Stimulated activated CD4-positive, alpha-beta T cell treated with anti-CD3 and anti-CD28 coated beads, Interleukin-12 subunit alpha, Interleukin-12 subunit beta, amount 100 ng/mL, for 24 hours (primary cell): ENCODE measurements at regions not wholly inside any gene's neighbourhood (a gene's known extent, or its start where the extent isn't known, plus 50 kb on each side); places are given as distances from the start of the nearest gene placed in this dataset.

Experiments used
- DNase-seq, 2 experiments: peaks; one replicate each; pipeline ENCODE4 v3.0.0-alpha.2; 2020; ENCODE audit warnings: low read depth in 2 of 2

- no peak for DNase-seq
Measured at GRCh38 chr14:54090274-54090673, 133.6 kb upstream of the BMP4 start.

GRCh38 chr14:54094765-54095164 lies 138.1 kb upstream of the BMP4 start:
- no peak for DNase-seq

- DNase-seq, result no peak
Measured at GRCh38 chr14:54098536-54098935, 141.9 kb upstream of the BMP4 start.

GRCh38 chr14:54102051-54102456 lies 145.4 kb upstream of the BMP4 start:
- no peak for DNase-seq

GRCh38 chr14:54102530-54102929 lies 145.9 kb upstream of the BMP4 start:
- DNase-seq, result no peak

DNA sequence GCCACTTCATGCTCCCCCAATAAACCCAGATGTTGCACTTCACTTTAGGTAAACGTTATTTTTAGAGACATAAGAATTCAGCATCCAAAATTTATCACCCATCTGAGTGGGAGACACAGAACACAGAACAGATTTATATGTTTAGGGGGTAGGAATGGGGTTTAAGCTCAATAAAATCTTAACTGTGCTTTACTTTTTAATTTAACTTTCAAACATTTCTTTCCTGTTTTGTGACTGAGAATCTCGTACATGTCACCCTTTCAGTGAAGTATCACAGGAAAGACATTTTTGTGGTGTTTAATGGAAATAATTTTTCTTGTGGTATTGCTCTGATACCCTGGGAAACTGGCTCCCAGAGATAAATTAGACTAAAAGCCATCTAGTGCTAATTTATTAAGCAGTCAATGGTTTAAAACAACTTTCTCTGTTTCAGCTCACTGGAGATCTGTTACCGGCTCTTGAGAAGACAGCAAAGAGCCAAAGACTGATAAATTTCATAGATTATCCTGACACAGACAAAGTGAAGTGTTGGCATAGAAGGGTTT lies 148.0 kb upstream of the BMP4 start:
- no peak for DNase-seq

DNA sequence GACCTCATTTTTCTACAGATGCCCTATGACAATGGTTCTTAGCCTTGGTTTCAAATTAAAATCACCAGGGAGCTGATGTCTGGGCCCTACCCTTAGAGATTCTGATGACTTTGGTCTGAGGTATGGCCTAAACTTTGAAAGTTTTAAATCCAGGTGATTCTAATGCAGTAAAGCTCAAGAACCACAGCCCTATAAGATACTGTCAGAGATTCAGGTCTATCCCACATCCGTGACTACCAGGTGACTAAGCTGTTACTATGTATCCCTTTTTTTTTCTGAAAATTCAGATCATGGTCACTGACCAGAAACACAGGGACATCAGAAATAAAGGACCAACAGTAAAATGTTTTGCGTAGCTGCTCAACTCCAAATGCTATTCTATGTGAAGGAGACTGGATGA lies 148.8 kb upstream of the BMP4 start:
- DNase-seq, result no peak

GRCh38 chr14:54105898-54106297 lies 149.3 kb upstream of the BMP4 start:
- no peak for DNase-seq

DNA sequence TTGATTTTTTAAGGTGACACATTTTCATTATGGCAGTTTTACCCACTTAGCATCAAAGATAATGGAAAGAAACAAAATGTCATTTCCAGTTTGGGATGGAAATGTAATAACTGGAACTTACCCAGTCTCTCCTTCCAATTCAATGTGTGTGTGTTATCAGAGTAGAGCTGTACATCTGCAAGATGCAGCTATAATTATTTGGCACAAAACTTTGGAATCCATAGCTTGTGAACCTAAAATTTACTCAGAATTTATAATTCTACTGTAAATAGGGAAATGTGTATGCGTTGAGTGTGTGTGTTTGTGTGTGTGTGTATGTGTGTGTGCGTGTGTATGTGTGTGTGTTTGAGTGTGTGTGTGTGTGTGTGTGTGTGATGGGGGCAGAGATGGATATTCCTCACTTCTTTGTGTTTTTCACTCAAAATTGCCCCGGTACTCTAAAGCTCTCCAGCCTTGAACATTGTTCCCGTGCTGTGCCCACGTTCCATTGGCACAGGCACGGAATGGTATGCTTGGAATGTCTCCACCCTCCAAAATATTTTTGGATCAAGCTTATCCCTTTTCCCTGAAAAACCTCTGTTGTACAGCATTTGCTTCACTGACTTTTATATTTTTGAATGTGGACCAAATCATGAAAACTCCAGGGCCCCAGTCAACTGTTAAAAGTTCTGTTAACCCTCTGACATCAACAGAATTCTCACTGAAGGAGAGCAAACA lies 150.2 kb upstream of the BMP4 start:
- DNase-seq, result no peak

GRCh38 chr14:54108481-54109471 lies 152.2 kb upstream of the BMP4 start:
- DNase-seq, result no peak

DNA sequence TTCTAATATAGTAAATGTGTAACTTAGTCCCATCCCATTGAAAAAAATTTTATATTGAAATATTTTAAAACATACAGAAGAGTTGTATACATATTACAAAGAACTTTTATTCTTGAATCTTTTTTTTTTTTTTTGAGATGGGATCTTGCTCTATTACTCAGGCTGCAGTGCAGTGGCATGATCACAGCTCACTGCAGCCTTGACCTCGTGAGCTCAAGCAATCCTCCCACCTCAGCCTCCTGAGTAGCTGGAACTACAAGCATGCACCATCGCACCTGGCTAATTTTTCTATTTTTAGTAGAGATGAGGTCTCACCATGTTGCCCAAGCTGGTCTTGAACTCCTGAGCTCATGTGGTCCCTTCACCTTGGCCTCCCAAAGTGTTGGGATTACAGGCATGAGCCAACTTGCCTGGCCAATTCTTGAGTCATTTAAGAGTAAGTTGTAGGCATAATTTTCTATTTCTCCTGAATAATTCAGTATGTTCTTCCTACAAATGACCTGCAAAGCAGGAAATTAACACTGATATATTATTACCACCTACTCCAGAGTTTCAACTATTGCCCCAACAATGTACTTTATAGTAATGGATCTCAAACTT lies 153.0 kb upstream of the BMP4 start:
- DNase-seq, result no peak

DNA sequence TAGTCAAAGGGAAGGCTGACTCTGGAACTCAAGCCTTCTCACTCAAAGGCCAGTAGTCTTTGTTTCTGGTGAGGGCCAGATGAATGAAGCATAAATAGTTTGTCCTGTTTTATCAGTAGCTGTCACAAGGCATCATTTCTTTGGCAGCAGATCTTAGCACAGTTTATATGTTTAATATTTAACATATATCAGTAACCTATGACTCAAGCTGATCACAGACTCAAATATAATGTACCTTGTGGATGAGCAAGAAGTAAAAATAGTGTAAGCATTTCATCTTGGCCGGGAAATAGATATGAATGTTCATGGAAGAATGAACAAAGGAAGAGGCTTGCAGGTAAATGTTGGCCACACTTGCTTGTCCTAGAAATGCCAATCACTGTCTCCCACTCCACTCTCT lies 158.3 kb upstream of the BMP4 start:
- no peak for DNase-seq

DNA sequence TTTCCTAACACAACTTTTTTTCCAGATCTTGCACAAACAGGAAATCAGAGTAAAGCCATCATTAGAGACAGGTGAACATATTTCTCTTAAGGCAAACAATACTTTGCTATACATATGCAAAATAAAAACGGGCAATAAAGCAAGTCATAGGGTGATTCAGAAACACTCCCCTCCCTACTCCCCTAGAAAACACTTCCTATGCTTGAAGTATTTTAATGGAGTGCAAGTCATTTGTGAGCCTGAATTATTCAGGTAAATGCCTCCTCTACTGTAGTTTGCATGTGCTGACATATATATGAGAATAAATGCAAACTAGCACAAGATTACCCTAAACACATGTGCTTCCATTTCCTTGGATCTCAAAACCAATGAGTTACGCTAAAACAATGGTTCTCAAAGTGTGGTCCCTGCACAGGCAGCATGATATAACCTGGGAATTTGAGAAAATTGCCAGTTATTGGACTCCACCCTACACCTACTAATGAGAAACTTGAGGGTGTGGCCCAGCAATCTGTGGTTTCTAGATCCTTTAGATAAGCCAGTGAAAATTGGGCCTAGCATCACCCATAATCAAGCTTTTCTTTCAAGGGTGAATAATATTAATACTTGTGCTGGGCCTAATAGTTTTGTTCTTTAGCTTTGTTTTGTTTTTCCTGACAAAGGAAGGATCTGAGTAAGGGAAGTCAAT lies 159.7 kb upstream of the BMP4 start:
- DNase-seq, result no peak

- no peak for DNase-seq
Measured at GRCh38 chr14:54116972-54117371, 160.3 kb upstream of the BMP4 start.

GRCh38 chr14:54117396-54117795 lies 160.8 kb upstream of the BMP4 start:
- DNase-seq, result no peak

DNA sequence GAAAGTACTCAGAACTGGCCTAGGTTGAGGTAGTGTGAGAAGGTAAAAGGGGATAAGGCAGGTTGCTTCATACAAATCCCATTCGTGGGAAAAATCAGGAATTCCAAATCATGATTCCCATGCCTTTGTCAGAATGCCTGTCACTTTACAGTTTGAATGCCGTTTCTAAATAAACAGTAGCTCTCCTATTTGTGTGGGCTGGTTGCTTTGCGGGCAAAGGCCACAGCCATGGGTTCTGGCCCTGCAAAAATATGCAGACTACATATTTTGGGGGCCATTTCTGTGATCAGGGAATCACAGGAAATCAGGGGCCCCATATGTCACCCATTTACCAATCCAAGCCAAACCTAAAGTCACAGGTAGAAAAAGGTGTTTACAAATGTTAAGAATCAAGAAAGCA lies 161.3 kb upstream of the BMP4 start:
- no peak for DNase-seq

GRCh38 chr14:54120260-54120659 lies 163.6 kb upstream of the BMP4 start:
- DNase-seq, result no peak

- DNase-seq, result no peak
Measured at GRCh38 chr14:54121466-54122027, 164.9 kb upstream of the BMP4 start.

- no peak for DNase-seq
Measured at GRCh38 chr14:54123841-54124240, 167.2 kb upstream of the BMP4 start.

DNA sequence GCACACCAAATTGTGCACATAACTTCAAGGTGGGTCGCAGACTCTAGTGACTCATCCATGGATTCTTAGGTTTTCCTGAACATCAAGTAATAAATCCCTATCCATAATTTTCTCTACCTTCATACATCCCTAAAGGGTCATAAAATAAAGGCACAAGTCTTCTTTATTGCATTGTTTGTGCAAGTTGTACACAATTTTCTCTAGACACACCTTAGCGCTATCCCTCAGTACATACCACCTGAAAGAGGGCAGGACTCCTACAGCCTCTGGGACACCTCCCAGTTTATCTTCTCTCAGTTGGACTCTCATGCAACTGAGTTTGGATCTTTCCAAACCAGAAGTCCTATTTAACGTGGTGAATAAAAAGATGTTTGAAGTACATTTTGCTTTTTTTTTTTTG lies 168.5 kb upstream of the BMP4 start:
- no peak for DNase-seq

- no peak for DNase-seq
Measured at GRCh38 chr14:54126947-54127346, 170.3 kb upstream of the BMP4 start.
